Mucosa of descending colon (tissue), 3 donors: ENCODE measurements at regions not wholly inside any gene's neighbourhood (a gene's known extent, or its start where the extent isn't known, plus 50 kb on each side); places are given as distances from the start of the nearest gene placed in this dataset.

ENCODE experiments used
- ATAC-seq: fragments of 200-7000 bp; cut with Tn5 transposase; one replicate; pipeline ENCODE4 v1.9.1; 2020; ENCODE audit warnings: mild to moderate bottlenecking, moderate library complexity
- DNase-seq, 3 donors: peaks; one replicate each; pipeline ENCODE4 v3.0.0-alpha.2; 2020
- H3K36me3 ChIP-seq: fragments of 200-600 bp; one replicate; pipeline ENCODE4 v1.8.0; 2021; ENCODE audit warnings: low read depth, mild to moderate bottlenecking
- H3K4me1 ChIP-seq: fragments of 200-600 bp; one replicate; pipeline ENCODE4 v1.8.0; 2021; ENCODE audit warnings: low read depth, mild to moderate bottlenecking
- H3K4me3 ChIP-seq: fragments of 200-600 bp; one replicate; pipeline ENCODE4 v1.8.0; 2021; ENCODE audit warnings: mild to moderate bottlenecking
- H3K9me3 ChIP-seq: fragments of 200-600 bp; one replicate; pipeline ENCODE4 v1.8.0; 2021; ENCODE audit warnings: mild to moderate bottlenecking
- CTCF ChIP-seq: fragments of 200-600 bp; IDR thresholded peaks from one replicate; pipeline ENCODE4 v1.8.0; 2022; ENCODE audit warnings: antibody characterized with exemption, mild to moderate bottlenecking
- intact Hi-C, 2 donors: fragments of 100-400 bp; cut with DNase I in 1 of 2; cut with micrococcal nuclease in 1 of 2; formaldehyde crosslinking; loops; one replicate each; pipeline versions ENCODE4 v1.11.0 to v1.11.1; 2022; cut with DNase I, micrococcal nuclease
- donor health status: DM: no; HTN: no; CAD: no; lungs with moderate emphysema.
- donor health status: DM: no; HTN: no; CAD: no.
- donor health status: DM: no; HTN: yes; CAD: no.

GRCh38 chr4:3835527-3836405 is 69.6 kb downstream of the ADRA2C start:
- H3K4me1 ChIP-seq = no peaks in the 10 kb centered on the region
- intact Hi-C loops = no loop called here
- ATAC-seq (no peak), DNase-seq (peak in 1 of 3 donors; percentile 19)
- no peak for TF ChIP-seq CTCF
- no peaks in the 10 kb centered on the region for H3K36me3 ChIP-seq
- no peak overlapping the region for H3K4me3 ChIP-seq
- H3K9me3 ChIP-seq = no peaks in the 10 kb centered on the region

GRCh38 chr4:3836406-3836755 is 70.2 kb downstream of the ADRA2C start:
- Histone ChIP-seq H3K4me1 (no peaks in the 10 kb centered on the region), H3K4me3 (no peak overlapping the region), H3K36me3 (no peaks in the 10 kb centered on the region), H3K9me3 (no peaks in the 10 kb centered on the region)
- no peak for DNase-seq
- ATAC-seq = no peak
- no peak for TF ChIP-seq CTCF
- intact Hi-C loops = no loop called here

GRCh38 chr4:3836756-3837601 is 70.8 kb downstream of the ADRA2C start:
- no peak overlapping the region for H3K4me3 ChIP-seq
- TF ChIP-seq CTCF = no peak
- no peaks in the 10 kb centered on the region for H3K36me3 ChIP-seq
- ATAC-seq = peak; percentile 10
- H3K4me1 ChIP-seq = no peaks in the 10 kb centered on the region
- intact Hi-C loops = no loop called here
- peak in 2 of 3 donors; percentile 4 to 20 for DNase-seq
- H3K9me3 ChIP-seq = no peaks in the 10 kb centered on the region

- peak in 1 of 3 donors; percentile 25 for DNase-seq
- Histone ChIP-seq H3K9me3 (no peaks in the 10 kb centered on the region), H3K36me3 (no peaks in the 10 kb centered on the region), H3K4me1 (no peaks in the 10 kb centered on the region), H3K4me3 (no peak overlapping the region)
- TF ChIP-seq CTCF = no peak
- no peak for ATAC-seq
- intact Hi-C loops = no loop called here
These were observed 72.5 kb downstream of the ADRA2C start for GRCh38 chr4:3838437-3839380.

GRCh38 chr4:3845094-3845743 is 79.0 kb downstream of the ADRA2C start:
- Histone ChIP-seq H3K36me3 (no peaks in the 10 kb centered on the region), H3K9me3 (no peaks in the 10 kb centered on the region), H3K4me3 (no peak overlapping the region), H3K4me1 (no peaks in the 10 kb centered on the region)
- no peak for DNase-seq
- TF ChIP-seq CTCF = no peak
- intact Hi-C loops = no loop called here
- no peak for ATAC-seq
